HepG2 (cell line): ENCODE measurements at regions not wholly inside any gene's neighbourhood (a gene's known extent, or its start where the extent isn't known, plus 50 kb on each side); places are given as distances from the start of the nearest gene placed in this dataset.

ENCODE experiments used
- ATAC-seq: fragments of 200-7000 bp; cut with Tn5 transposase; 3 replicates; pipeline ENCODE4 v1.9.1; 2020; ENCODE audit warnings: mild to moderate bottlenecking, moderate library complexity
- BruUV-seq: library from RNA; stranded (reverse); fragments of 400-500 nt; replicated peaks from 2 replicates; lab custom pipeline; 2021; lab: Mats Ljungman, UMichigan
- CTCF ChIA-PET: fragments of 300-600 bp; formaldehyde crosslinking; extraction: SDS; loops from one replicate; lab custom pipeline; 2021; ENCODE audit warnings: low total read pairs, inconsistent platforms, low intra/inter-chr PET ratio; lab: Yijun Ruan, JAX
- POLR2A ChIA-PET: fragments of 350-600 bp; sonication (Branson Sonifier 250); formaldehyde crosslinking; loops from one replicate; lab custom pipeline; 2020; ENCODE audit warnings: antibody characterized with exemption, inconsistent platforms; lab: Yijun Ruan, JAX
- DNase-seq: peaks from one replicate; pipeline ENCODE4 v3.0.0-alpha.2; 2015; ENCODE audit warnings: low spot score
- FAIRE-seq: peaks from 3 replicates; lab custom pipeline; 2011; peaks lifted over from hg19 to GRCh38; lab: Jason Lieb, UNC
- H2AFZ ChIP-seq: one replicate; pipeline ENCODE4 v1.6.1; 2011; ENCODE audit warnings: low read length, inconsistent platforms
- H3K27ac ChIP-seq: fragments of 300-600 bp; 3 replicates; pipeline ENCODE4 v1.8.0; 2011; ENCODE audit warnings: mixed run types, mild to moderate bottlenecking, mixed read lengths, low read length, inconsistent platforms; ENCODE audit not compliant: insufficient read depth; ENCODE audit errors: extremely low read length
- H3K27me3 ChIP-seq, 2 experiments: fragments of 200-600 bp in 1 of 2; 2 replicates in 1 of 2; 3 replicates in 1 of 2; pipeline versions ENCODE4 v1.6.0 to v1.8.0; 2011; ENCODE audit warnings: low read length in 2 of 2, mild to moderate bottlenecking in 2 of 2, moderate library complexity in 2 of 2, inconsistent platforms in 1 of 2; ENCODE audit not compliant: insufficient read depth in 2 of 2, control insufficient read depth in 1 of 2
- H3K36me3 ChIP-seq, 2 experiments: fragments of 200-600 bp in 1 of 2; replicated peaks in 1 of 2; 2 replicates in 1 of 2; 3 replicates in 1 of 2; pipeline versions ENCODE4 v1.5.1 to v1.8.0; 2011; ENCODE audit warnings: low read length in 2 of 2, inconsistent platforms in 1 of 2; ENCODE audit not compliant: insufficient read depth in 2 of 2, control insufficient read depth in 1 of 2
- H3K4me1 ChIP-seq: 2 replicates; pipeline ENCODE4 v1.5.1; 2012; ENCODE audit warnings: low read length, inconsistent platforms; ENCODE audit not compliant: insufficient read depth
- H3K4me2 ChIP-seq: 2 replicates; pipeline ENCODE4 v1.6.0; 2011; ENCODE audit warnings: low read depth, low read length, inconsistent platforms
- H3K4me3 ChIP-seq, 3 experiments: fragments of 200-600 bp in 1 of 3; sonication (generic), shearing (Covaris generic) in 1 of 3; replicated peaks in 1 of 3; 2 replicates each; pipeline ENCODE4 v1.5.1; 2011 to 2016; ENCODE audit warnings: low read length in 3 of 3, inconsistent platforms in 2 of 3, low read depth in 2 of 3, mild to moderate bottlenecking in 2 of 3, control low read depth in 1 of 3, mixed read lengths in 1 of 3; ENCODE audit not compliant: insufficient read depth in 1 of 3
- H3K79me2 ChIP-seq: one replicate; pipeline ENCODE4 v1.6.1; 2011; ENCODE audit warnings: low read length, inconsistent platforms; ENCODE audit not compliant: insufficient read depth
- H3K9ac ChIP-seq: 2 replicates; pipeline ENCODE4 v1.6.0; 2011; ENCODE audit warnings: mild to moderate bottlenecking, low read depth, low read length, inconsistent platforms; ENCODE audit not compliant: insufficient read depth
- H3K9me3 ChIP-seq: 2 replicates; pipeline ENCODE4 v1.5.1; 2012; ENCODE audit warnings: mild to moderate bottlenecking, low read length
- H4K20me1 ChIP-seq: 2 replicates; pipeline ENCODE4 v1.6.0; 2011; ENCODE audit warnings: inconsistent platforms, mild to moderate bottlenecking, low read length, moderate library complexity; ENCODE audit not compliant: insufficient read depth
- DNMT1 ChIP-seq: sonication (generic); formaldehyde crosslinking; IDR thresholded peaks from 2 replicates; pipeline ENCODE4 v1.5.1; 2020; ENCODE audit warnings: mild to moderate bottlenecking, missing genetic modification reagents
- DPF2 ChIP-seq: sonication (generic); formaldehyde crosslinking; IDR thresholded peaks from 2 replicates; pipeline ENCODE4 v1.4.0; 2020; ENCODE audit warnings: mild to moderate bottlenecking, low read depth, missing genetic modification reagents, borderline replicate concordance
- HMG20A ChIP-seq: IDR thresholded peaks from 2 replicates; pipeline ENCODE4 v1.6.1; 2016; ENCODE audit warnings: borderline replicate concordance
- SOX13 ChIP-seq, 3 experiments: fragments of 450-650 bp in 1 of 3; sonication (generic) in 1 of 3; formaldehyde crosslinking in 1 of 3; IDR thresholded peaks in 2 of 3; conservative IDR thresholded peaks in 1 of 3; 2 replicates each; pipeline versions ENCODE4 v1.5.0 to v1.6.1; 2016 to 2020; ENCODE audit warnings: antibody characterized with exemption in 1 of 3, mild to moderate bottlenecking in 1 of 3, missing compliant biosample characterization in 1 of 3, missing genetic modification reagents in 1 of 3, moderate library complexity in 1 of 3
- TCF7 ChIP-seq: sonication (generic); IDR thresholded peaks from 2 replicates; pipeline ENCODE4 v1.6.1; 2016; ENCODE audit warnings: antibody characterized with exemption, low read depth
- ZBTB3 ChIP-seq: sonication (generic); formaldehyde crosslinking; IDR thresholded peaks from 2 replicates; pipeline ENCODE4 v1.4.0; 2020; ENCODE audit warnings: low read depth, mild to moderate bottlenecking, moderate library complexity, missing genetic modification reagents, borderline replicate concordance
- ZNF484 ChIP-seq: sonication (generic); formaldehyde crosslinking; IDR thresholded peaks from 2 replicates; pipeline ENCODE4 v1.5.1; 2020; ENCODE audit warnings: mild to moderate bottlenecking, low read depth, missing genetic modification reagents, borderline replicate concordance
- ZNF800 ChIP-seq: sonication (generic); formaldehyde crosslinking; IDR thresholded peaks from 2 replicates; pipeline ENCODE4 v1.4.0; 2020; ENCODE audit warnings: missing genetic modification reagents
- WGBS: methylation state at CpG from one replicate; pipeline ENCODE4 v1.1.6; 2017; ENCODE audit warnings: low lambda C conversion rate; 5-methylcytosine and 5-hydroxymethylcytosine counted together
- in situ Hi-C: cut with HindIII; loops from 2 replicates; pipeline ENCODE4 v1.10.0; 2017; ENCODE audit warnings: low pct_unique_long_range_greater_than_20kb; ENCODE audit not compliant: extremely low pct_ligation_motif_present
- intact Hi-C: fragments of 100-400 bp; cut with micrococcal nuclease; formaldehyde crosslinking; loops from one replicate; pipeline ENCODE4 v1.10.0; 2022; ENCODE audit not compliant: unreplicated experiment

GRCh38 chr7:9175871-9176270 is 742.5 kb downstream of the NXPH1 start:
- in situ Hi-C loops = no loop called here
- WGBS = 0% methylated on average over 3 of the region's 3 CpGs
- H3K4me1 ChIP-seq = no peaks in the 10 kb centered on the region
- H2AFZ ChIP-seq = no peak overlapping the region
- CTCF ChIA-PET = no interaction called here
- H3K27ac ChIP-seq = no peak overlapping the region
- H3K9me3 ChIP-seq = peaks cover 92% of the 10 kb centered on the region
- TF ChIP-seq ZBTB3 (CRISPR knock-in tag) = no peak
- no peak for TF ChIP-seq DPF2
- TF ChIP-seq SOX13 (IDR thresholded peaks at IDR 0.05) = no peak
- TF ChIP-seq SOX13 (CRISPR knock-in tag; conservative IDR thresholded peaks at IDR 0.05 in 1 of 2, IDR thresholded peaks at IDR 0.05 in 1 of 2) = no peak
- no peak for TF ChIP-seq DNMT1 (CRISPR knock-in tag)
- TF ChIP-seq TCF7 = no peak
- H4K20me1 ChIP-seq = no peaks in the 10 kb centered on the region
- H3K4me2 ChIP-seq = no peak overlapping the region
- H3K79me2 ChIP-seq = no peaks in the 10 kb centered on the region
- POLR2A ChIA-PET = no interaction called here
- H3K27me3 ChIP-seq = no peaks in the 10 kb centered on the region
- H3K4me3 ChIP-seq = no peak overlapping the region
- no peak overlapping the region for H3K9ac ChIP-seq
- intact Hi-C loops = no loop called here
- FAIRE-seq (no peak), DNase-seq (no peak), ATAC-seq (no peak)
- no TSS peak for BruUV-seq
- no peaks in the 10 kb centered on the region for H3K36me3 ChIP-seq

- Histone ChIP-seq H3K27ac (no peak overlapping the region), H3K79me2 (no peaks in the 10 kb centered on the region), H3K27me3 (no peaks in the 10 kb centered on the region), H3K9me3 (peaks cover 90% of the 10 kb centered on the region), H3K4me3 (no peak overlapping the region), H3K4me2 (no peak overlapping the region), H3K36me3 (no peaks in the 10 kb centered on the region), H4K20me1 (no peaks in the 10 kb centered on the region), H3K4me1 (no peaks in the 10 kb centered on the region), H2AFZ (no peak overlapping the region), H3K9ac (no peak overlapping the region)
- no TSS peak for BruUV-seq
- intact Hi-C loops = no loop called here
- in situ Hi-C loops = no loop called here
- DNase-seq = no peak
- TF ChIP-seq ZNF800 = no peak
- no peak for TF ChIP-seq HMG20A (CRISPR knock-in tag)
- TF ChIP-seq ZNF484 (CRISPR knock-in tag) = no peak
- 2% methylated on average over 1 of the region's 1 CpG for WGBS
- ChIA-PET POLR2A (no interaction called here), CTCF (no interaction called here)
- ATAC-seq = no peak
- no peak for FAIRE-seq
These were observed 747.9 kb downstream of the NXPH1 start for GRCh38 chr7:9181356-9181755.
